CD4-positive, alpha-beta T cell treated with Interleukin-21 for 1 hour (primary cell): ENCODE measurements at regions not wholly inside any gene's neighbourhood (a gene's known extent, or its start where the extent isn't known, plus 50 kb on each side); places are given as distances from the start of the nearest gene placed in this dataset.
"Not testable (repeated sequence)": the region's sequence is repeated elsewhere in the genome, so short reads cannot be mapped to it uniquely, and the experiment has no call there.

ENCODE experiments used
- DNase-seq: peaks from one replicate; pipeline ENCODE4 v3.0.0-alpha.2; 2020

DNA sequence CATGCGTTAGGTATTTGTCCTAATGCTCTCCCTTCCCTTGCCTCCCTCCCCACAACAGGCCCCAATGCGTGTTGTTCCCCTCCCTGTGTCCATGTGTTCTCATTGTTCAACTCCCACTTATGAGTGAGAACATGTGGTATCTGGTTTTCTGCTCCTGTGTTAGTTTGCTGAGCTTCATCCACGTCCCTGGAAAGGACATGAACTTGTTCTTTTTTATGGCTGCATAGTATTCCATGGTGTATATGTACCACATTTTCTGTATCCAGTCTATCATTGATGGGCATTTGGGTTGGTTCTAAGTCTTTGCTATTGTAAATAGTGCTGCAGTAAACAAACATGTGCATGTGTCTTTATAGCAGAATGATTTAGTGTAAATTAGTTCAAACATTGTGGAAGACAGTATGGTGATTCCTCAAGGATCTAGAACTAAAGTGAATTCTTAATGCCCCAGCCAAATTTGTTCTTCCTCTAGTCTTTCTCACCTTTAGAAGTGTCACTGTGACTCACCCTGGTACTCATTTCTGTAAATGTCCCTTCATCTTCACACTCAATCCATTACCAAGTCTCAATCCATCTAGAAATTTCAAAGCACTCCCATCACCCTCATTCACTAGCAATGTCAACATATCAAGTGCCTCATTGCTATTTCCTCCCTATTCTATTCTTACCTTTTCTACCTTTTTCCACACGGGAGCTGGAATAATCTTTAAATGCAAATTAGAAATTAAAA is 123.9 kb downstream of the MREG start:
- DNase-seq: not testable (repeated sequence)

DNA sequence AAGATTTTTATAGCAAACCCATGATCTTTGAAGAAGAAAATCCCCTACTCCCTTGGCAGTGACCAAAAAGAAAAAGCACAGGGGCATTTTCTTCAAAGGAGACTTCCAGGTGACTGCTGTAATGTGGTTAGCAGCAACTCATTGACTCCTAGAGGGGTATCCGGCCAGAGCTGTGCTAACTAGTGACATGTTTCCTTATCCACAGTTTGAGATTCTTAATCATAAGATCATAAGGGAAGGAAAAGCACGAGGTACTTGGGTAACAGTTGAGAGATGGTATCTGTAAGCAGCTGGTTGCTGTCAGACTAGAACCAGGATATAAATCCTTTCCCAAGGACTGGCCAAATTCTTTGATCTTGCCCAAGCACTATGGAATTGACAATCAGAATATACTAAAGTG is 124.7 kb downstream of the MREG start:
- DNase-seq: no peak

DNA sequence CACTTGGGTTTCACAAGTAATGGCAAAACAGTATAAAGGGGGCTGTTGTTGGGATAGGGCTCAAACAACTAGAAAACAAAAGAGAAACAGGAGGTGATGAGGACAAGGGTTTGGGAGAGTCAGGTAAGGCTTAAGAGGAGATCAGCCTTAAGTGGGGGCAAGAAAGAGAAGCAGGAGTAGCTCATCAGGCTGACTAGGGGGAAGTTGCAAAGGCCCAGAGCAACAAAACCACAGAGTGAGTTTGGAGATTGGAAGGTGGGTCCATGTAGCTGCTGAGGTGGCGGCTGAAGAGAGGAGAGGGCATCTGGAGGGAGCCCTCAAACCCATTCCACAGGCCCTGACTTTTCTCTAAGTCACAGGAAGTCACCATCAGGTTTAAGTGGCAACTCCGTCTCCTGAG is 126.0 kb downstream of the MREG start:
- DNase-seq: no peak

DNA sequence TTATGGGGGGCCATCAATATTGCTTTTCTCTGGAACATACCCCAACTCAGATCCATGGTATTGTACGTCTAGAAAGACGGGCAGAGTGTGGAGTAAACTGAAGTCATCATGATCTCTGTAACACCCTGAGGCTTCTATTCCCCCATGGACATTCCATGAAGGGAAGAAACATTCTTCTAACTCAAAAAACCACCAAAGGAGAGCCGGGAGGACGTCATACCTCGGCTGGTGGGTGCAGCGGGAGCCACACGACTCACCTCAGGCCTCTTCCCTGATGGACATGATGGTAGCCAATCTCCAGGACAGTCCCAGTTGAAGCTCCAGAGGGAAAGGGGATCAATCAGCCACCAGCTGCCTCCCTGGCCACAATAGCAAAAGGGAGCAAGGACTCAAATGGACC is 127.3 kb downstream of the MREG start:
- DNase-seq: no peak

DNA sequence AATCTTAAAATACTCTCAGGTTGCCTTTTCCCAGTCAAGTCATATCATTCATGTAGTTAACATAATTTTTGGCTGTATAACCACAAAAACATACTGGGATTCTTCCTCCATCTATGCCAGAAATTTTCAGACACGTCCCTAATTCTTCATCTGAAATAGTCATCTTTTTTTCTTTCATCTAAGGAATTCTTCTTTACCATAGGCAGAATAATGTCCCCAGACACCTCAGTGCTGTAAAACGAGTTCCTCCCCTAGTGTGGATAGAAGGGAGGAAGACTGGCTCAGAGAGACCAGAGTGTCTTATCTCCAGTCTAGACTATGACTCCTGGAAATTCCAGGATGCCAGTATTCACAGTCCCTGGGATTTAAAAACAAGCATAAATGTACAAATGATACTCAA is 127.8 kb downstream of the MREG start:
- no peak for DNase-seq

DNA sequence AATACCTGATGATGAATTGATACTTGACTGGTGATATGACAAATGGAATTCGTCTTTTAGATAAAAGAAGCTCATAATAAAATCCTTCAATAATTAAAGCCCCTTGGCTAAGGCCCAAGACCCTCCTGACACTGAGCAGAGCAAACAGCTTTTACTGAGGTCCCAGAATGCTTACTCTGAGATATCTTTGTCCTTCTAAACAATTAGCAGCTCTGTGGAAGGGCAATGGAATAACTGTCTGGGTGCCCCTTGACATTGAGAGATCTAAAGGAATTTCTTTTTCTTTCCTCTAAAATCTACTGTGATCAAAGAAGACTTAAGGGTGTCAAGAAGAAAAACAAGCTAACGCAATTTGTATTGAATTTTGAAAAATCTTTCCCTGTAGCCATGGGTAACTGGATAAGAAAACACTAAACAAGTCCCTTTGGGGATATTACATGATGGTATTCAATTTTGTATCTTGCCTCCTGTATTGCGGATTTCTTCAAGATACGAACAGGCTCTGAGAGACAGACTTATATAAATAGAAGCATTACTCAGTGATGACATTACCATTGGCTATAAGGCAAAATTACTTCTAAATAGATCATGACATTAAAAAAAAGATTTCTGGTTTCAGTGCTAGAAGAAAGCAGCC is 128.8 kb downstream of the MREG start:
- DNase-seq: no peak

DNA sequence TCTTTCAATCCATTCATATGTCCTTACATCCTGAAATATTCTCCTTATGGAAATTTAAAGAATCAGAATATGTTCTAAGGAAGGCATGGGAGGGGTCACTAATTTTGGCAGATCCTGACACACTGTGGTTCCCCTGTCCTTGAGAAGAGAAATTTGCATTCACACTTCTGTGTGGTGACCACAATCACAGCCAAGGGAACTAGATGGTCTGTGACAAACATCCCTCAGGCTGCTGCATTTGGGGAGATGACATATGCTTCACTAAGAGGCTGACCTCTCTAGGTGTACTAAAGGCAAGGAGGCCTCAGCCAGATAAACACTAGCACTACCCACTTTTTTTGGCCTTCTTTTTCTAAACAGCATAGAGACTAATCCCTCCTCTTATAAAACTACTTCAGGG is 129.6 kb downstream of the MREG start:
- DNase-seq: no peak

DNA sequence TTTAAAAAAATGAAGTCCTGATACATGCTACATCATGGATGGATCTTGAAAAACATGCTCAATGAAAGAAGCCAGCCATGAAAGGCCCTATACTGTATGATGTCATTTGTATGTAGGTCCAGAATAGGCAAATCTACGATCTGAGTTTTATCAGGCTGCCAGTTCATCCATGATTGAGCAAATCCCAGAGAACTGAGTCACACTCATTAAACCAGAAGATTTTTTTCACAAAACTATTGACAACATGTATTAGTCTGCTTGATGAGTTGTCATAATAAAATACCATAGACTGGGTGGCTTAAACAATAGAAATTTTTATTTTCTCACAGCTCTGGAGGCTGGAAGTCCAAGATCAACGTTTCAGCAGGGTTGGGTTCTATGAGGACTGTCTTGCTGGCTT is 130.7 kb downstream of the MREG start:
- DNase-seq: no peak

DNA sequence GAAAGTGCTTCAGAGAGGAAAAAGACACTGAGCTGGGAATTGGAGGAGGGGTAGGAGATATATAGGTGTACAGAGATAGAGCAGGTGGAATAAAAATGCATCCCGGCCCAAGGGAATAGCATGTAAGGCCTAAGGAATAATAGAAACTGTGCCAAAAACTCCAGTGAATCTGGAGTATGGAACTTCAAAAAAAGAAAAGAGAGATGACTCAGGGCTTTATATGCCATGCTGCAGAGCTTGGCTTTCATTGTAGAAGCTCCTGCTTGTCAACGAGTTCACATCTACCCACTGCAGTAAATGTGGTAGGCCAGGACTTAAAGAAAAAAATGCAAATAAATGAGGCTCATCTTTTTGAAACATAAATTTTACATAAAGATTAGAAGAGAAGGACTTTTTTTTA is 131.8 kb downstream of the MREG start:
- DNase-seq: no peak

DNA sequence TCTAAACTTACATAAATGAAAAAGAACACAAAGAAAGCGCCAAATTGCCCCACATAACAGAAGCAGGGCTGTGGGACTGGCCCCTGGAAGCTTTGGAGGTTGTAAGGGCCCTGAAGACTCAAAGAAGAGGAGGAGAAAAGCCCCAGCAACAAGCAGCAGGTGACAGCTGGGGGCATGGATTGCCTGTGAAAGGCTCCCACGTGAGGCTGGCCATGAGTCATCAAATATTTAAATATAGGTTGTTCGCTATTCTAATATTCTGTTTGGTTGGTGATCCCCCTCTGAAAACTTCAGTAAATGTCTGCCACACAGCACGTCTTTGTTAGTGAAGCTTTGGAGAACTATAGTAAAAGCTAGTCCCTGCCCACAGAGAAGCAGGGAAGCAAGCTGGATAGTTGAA is 132.4 kb downstream of the MREG start:
- DNase-seq: no peak

DNA sequence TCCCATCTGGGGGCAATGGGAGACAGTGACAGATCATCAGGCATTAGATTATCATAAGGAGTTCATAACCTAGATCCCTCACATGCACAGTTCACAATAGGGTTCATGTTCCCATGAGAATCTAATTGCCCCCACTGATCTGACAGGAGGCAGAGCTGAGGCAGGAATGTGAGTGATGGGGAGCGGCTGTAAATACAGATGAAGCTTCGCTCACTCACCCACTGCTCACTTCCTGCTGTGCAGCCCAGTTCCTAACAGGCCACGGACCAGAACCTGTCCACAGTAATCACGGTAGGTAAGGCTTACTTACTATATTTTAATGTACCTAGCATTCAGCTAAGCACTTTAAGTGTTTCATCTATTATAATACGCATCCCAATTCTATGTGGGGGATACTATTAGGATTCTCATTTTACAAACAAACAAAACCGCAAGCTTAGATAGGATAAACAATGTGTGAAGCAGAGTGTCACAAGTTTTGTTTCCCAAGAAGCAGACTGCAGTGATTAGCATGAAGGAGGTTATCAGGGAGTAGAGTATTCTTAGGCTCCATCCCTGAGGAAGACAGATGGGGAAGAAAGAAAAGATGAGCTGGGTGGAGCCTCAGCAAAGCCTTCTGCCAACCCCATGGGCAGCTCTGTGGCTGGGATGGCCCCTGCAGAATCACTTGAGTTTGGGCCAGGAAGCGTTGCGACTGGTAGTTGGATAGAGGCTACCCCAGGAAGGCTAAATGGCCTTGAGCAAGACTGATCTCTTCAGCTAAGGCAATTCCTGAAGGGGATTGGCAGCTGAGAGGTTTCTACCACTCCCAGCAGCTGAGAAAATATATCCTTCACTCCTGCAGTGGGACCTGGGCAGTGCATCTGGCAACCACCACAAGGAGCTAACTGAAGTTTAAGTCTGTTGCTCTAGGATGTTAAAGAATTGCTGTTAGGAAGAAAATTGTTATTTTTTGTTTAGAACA is 133.1 kb downstream of the MREG start:
- DNase-seq: no peak

DNA sequence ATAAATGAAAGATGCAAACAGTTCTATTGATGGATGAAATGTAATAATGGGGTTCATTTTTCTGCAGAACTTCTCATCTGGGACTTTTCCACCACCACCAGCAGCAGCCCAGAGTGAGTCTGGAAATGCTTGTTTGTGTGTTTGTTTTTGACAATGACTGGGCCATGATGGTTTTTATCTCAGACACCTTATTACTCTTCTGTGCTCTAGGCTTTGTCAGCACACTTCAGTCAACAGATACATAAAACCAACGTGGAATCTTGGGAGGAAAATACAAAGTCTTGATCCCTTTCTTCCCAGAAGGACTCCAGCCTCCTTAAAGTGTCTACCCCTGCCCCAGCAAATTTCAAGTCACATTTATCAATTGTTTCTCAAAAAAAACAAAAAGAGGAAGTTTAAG is 134.0 kb downstream of the MREG start:
- no peak for DNase-seq

DNA sequence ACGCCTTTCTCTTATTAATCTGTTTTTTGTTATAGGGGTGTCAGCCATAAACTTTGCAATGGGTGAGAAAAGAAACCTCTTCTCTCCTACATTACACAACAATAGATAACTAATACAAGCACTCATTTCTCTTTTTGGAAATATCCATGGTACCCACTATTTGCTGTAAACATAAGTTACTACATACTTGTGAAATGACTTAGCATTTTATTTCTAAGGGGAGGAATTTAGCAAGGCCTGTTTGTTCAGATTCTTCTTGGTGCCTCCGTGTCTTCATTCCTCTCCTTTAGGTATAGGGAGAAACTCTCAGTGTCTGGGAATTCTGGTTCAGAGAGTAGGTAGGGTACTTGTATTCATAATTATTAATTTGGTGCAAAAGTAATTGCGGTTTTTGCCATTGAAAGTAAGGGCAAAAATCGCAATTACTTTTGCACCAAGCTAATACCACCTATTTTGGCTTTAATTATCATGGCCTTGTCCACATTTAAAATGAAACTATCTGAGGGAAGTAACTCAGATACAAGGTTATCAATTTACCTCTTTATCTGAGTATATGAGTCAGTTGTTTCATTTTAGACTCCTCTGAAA is 134.8 kb downstream of the MREG start:
- DNase-seq: no peak

DNA sequence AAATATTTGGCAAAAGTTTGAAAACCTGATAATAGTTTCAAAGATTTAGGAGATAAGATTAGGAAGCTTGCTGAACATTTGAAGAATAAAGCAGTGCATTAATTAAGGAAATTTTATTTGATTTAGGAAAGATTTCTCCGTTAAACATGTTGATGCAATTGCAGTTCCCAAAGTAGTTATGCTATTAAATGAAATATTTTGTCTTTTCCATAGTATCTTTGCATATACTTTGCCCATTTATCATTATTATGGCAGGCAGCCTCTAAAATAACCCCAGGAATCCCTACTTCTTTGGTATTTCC is 136.5 kb downstream of the MREG start:
- DNase-seq: no peak

DNA sequence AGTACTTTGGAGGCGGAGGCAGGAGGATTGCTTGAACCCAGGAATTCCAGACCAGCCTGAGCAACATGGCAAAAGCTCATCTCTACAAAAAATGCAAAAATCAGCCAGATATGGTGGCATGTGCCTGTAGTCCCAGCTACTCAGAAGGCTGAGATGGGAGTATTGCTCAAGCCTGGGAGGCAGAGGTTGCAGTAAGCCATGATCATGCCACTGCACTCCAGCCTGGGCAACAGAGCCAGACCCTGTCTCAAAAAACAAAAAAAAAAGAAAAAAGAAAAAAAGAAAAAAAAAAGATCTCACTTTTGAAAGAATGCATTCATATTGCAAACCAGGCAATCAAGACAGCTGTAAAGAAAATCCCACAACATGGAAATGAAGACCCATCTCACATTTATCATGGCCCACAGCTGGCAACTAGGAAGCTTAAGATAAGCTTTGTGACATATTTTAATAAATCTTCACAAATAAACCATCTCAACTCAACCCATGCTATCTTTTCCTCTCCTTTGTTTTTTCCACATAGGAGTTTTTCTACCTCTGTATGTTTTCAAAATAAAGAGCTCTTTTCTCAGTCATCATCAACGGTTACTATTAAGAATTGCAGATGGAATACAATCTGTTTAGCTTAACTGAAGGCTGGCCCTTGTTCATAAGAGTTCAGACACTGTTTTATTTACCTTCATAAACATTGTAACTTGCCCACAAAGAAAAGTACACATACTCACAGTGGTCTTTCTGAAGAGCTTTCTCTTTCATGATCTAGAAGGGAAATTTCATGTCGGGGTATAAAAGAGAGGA is 137.0 kb downstream of the MREG start:
- DNase-seq: no peak

DNA sequence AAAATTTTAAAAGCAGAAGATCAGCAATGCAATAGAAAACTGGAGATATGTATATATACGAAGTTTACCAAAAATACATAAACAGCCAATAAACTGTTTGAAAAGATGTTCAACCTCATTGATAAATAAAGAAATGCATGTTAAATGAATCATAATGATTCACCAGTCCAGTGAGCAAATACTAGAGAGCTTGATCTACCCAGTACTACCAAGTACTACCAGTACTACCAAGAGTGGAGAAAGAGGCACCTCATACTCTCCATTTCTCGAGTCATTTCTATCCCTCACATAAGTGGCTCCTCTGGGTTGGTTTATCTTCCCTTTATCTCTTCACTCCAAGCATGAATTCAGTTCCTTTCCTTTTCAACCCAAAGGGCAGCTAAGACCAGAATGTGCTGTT is 138.9 kb downstream of the MREG start:
- DNase-seq: no peak

DNA sequence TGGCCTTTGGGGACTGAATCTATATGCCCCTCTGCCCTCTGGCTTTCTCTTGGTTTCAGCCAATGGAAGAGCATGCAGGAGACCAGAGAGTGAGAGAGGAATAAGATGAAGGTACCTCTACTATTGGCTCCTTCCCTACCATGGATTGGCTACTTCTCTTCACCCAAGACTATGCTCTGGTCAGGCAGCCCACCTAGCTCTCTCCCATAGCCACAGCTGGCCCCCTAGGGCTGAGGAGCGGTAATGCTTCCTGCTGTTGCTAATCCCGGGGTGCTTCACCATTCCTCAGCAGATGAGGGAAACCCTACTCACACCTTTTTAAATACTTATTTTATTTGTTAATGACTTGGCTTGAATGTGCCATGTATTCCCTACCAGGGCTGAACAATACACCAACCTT is 142.4 kb downstream of the MREG start:
- DNase-seq: no peak

DNA sequence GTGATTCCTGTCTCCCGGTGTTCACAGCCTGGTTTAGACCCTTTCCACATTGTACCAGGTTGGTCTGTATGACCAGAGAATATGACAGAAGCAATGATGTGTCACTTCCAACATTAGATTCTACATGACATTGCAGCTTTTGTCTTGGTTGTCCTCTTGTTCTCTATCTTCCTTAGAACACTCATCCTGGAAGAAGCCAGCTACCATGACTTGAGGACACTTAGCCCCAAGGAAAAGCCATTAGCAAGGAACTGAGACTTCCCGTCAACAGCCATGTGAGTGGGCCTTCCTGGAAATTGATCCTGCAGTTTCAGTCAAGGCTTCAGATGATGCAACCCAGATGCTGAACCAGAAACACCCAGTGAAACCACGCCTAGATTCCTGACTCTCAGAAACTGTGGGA is 143.3 kb downstream of the MREG start:
- DNase-seq: no peak

DNA sequence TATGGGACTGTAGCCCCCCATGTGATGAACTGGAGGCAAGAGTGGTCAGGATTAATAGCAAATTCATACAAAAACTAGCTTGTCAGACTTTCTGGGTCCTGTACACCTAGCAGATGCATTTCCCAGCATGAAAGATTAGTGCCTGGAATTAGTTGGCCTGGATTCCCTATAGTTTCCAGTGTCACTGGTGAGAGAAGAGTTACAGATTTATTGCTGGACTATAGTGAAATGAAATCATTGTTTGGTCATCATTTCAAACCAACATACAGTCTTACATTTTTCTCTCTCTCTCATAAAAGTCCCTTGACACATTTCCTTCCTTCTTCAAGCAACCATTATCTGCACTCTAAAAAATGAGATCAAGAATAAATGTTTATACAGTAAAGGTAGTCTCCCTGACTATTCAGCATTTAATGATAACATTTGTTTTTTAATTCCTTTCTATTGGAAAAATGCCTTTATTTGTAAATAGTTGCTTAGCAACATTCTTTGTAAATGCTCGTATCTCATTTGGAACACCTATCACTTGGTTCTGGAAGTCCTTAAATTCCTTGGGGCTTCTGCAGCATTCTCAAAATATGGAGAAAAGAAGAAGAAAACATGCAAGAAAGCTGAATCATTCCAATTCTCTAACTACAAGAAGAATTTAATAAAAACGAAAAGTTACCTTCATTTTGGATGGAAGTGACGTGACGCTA is 144.4 kb downstream of the MREG start:
- DNase-seq: no peak

DNA sequence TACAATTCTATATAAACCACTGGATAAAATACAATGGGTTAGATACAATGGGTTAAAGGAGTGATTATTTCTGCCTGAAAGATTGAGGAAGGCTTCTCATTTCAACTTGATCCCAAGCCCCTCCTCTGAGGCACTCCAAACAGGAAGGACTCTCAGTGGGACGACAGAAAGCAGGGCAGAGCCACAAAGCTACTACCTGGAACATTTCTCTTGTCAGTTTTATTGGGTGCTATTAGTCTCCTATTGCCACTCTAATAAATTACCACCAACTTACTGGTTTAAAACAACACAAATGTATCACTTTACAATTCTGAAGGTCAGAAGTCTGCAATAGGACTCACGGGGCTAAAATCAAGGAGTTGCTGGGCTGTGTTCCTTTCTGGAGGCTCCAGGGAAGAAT is 146.7 kb downstream of the MREG start:
- no peak for DNase-seq

DNA sequence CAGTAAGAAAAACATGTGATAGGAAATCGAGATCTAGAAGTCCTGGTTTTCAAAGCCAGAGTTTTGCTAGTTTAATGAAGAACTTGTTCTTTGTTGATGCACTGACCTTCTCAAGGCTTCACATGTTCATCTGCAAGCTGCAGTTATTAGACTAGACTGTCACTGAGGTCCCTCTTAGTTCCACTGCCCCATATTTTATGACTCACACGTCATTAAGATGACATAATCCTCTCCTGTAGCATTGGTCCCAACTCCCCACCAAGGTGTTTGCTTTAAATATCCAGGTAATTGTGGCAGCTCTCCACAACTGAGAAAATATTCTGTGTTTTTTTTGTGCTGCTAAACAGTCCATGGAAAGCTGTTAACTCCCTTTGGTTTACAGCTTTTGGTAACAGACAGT is 149.7 kb downstream of the MREG start:
- DNase-seq: no peak

DNA sequence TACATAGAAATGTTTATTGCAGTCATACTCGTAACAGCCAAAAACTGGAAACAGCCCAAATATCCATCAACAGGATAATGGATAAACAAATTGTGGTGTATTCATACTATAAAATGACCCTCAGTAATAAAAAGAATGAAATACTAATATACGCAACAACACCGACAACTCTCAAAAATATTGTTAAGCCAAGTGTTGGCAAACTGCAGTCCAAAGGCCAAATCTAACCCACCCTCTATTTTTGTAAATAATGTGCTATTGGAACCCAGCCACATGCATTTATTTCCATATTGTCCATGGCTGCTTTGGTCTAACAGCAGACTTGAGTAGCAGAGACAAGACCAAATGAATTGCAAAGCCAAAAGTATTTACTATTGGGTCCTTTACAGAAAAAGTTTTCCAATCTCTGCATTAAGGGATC is 151.0 kb downstream of the MREG start:
- no peak for DNase-seq
